ENCODE measurements at regions not wholly inside any gene's neighbourhood (a gene's known extent, or its start where the extent isn't known, plus 50 kb on each side); places are given as distances from the start of the nearest gene placed in this dataset.
A peak's percentile ranks its signal among the peaks of the same experiment; 100 is the strongest.

GRCh38 chr11:95584589-95584988 lies 205.0 kb downstream of the FAM76B start:
- ChIA-PET POLR2A (no interaction called here), CTCF (no interaction called here)
- TF ChIP-seq, protein P1, sequence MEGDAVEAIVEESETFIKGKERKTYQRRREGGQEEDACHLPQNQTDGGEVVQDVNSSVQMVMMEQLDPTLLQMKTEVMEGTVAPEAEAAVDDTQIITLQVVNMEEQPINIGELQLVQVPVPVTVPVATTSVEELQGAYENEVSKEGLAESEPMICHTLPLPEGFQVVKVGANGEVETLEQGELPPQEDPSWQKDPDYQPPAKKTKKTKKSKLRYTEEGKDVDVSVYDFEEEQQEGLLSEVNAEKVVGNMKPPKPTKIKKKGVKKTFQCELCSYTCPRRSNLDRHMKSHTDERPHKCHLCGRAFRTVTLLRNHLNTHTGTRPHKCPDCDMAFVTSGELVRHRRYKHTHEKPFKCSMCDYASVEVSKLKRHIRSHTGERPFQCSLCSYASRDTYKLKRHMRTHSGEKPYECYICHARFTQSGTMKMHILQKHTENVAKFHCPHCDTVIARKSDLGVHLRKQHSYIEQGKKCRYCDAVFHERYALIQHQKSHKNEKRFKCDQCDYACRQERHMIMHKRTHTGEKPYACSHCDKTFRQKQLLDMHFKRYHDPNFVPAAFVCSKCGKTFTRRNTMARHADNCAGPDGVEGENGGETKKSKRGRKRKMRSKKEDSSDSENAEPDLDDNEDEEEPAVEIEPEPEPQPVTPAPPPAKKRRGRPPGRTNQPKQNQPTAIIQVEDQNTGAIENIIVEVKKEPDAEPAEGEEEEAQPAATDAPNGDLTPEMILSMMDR (IDR thresholded peaks at IDR 0.05; ENCODE audit: insufficient read depth, low read length, missing control alignments): no peak
- H3K4me3 ChIP-seq (ENCODE audit: low read depth, low read length): no peak overlapping the region
- no peak for DNase-seq (ENCODE audit: low read depth, low spot score)

DNA sequence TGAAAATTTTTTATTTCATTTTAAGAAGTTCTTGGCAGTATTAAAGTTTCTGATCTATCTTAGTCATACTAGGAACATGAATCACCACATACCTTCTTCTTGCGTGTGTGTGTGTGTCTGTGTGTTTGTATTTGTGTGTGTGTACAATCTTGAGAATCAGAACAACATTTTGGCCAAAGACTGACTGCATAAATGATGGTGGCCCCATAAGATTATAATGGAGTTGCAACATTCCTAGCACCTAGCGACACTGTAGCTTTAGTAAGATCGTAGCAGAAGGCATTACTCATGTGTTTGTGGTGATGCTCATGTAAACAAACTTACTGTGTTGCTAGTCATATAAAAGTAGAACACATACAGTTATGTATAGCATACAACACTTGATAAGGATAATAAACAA lies 205.4 kb downstream of the FAM76B start:
- ChIA-PET CTCF (interaction anchor here (0.9 to 1.8 kb wide), 2 partner anchors 12 to 121 kb away, joined by 3 to 6 read pairs; no protein-coding TSS in a partner anchor), POLR2A (no interaction called here)
- TF ChIP-seq, protein P1 (IDR thresholded peaks at IDR 0.05; ENCODE audit: insufficient read depth, low read length, missing control alignments): no peak
- no peak overlapping the region for H3K4me3 ChIP-seq (ENCODE audit: low read depth, low read length)
- no peak for DNase-seq (ENCODE audit: low read depth, low spot score)

DNA sequence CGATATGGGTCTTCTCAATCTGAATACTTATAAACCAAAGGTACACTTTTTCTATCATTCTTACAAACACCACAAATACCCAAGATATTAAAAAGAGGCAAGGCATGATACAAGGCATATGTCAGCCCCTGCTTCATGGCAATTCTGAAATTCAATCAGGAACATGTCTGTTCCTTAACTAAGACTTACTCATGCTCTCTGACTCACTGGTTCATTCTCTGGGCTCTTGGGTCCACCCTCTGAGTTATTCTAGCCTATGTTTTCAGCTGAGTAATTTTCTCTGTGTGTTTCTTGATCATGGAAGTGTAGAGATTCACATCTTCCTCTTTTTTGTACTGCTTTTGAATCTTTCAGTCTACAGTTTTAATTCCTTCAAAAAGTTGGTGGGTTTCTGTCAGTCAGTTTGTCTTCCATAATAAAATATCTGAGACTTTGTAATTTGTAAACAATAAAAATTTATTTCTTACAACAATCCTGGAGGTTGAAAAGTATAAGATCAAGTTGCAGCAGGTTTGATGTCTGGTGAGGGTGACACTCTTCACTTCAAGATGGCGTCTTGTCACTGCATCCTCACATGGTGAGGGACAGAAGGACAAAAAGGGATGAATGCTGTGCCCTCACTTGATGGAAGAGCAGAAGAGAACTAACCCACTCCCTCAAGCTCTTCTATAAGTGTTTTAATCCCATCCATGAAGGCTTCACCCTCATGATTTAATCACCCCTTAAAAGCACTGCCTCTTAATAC lies 211.7 kb downstream of the FAM76B start:
- peak; percentile 29 for DNase-seq (ENCODE audit: low read depth, low spot score)
- ChIA-PET POLR2A (no interaction called here), CTCF (no interaction called here)
- no peak overlapping the region for H3K4me3 ChIP-seq (ENCODE audit: low read depth, low read length)
- TF ChIP-seq, protein P1 (IDR thresholded peaks at IDR 0.05; ENCODE audit: insufficient read depth, low read length, missing control alignments): no peak

DNA sequence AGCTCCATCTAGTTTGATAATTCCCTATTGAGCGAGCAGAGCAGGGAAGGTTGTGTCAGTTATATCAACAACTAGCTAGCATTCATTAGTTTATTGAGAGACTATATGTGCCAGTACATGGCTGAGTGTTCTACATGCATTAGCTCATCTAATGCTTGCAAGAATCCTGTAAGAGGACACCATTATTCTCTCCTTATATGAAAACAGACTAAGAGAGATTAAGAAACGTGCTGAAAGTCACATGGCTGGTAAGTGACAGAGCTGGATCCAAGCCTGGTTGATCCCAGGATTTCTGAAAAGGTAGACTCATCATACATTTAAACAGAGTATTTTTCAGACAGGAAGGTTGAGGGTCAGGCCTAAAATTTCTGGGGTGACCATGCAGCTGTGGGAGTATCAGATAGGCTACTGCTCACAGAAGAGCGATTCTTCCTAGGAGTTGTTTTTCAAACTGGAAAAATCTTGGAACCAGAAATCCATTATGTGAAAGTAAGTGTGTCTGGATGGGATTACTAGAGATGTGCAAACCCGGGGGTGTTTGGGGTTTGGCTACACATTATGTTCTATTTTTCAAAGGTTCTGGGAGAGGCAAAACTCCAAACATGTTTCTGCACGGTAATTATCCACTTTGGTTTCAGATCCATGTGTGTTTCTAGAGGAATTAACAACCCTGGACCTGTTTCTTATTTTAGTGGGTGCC lies 213.3 kb downstream of the FAM76B start:
- ChIA-PET POLR2A (interaction anchor here (1.0 kb wide), 1 partner anchor 9 kb away, joined by 4 read pairs; no protein-coding TSS in a partner anchor), CTCF (no interaction called here)
- DNase-seq (ENCODE audit: low read depth, low spot score): no peak
- no peak overlapping the region for H3K4me3 ChIP-seq (ENCODE audit: low read depth, low read length)
- TF ChIP-seq, protein P1 (IDR thresholded peaks at IDR 0.05; ENCODE audit: insufficient read depth, low read length, missing control alignments): no peak

GRCh38 chr11:95575517-95575916 lies 214.1 kb downstream of the FAM76B start:
- ChIA-PET POLR2A (interaction anchor here (0.7 to 1.0 kb wide), 2 partner anchors 8 to 16 kb away, joined by 4 read pairs; no protein-coding TSS in a partner anchor), CTCF (no interaction called here)
- no peak for DNase-seq (ENCODE audit: low read depth, low spot score)
- no peak overlapping the region for H3K4me3 ChIP-seq (ENCODE audit: low read depth, low read length)
- TF ChIP-seq, protein P1 (IDR thresholded peaks at IDR 0.05; ENCODE audit: insufficient read depth, low read length, missing control alignments): no peak

DNA sequence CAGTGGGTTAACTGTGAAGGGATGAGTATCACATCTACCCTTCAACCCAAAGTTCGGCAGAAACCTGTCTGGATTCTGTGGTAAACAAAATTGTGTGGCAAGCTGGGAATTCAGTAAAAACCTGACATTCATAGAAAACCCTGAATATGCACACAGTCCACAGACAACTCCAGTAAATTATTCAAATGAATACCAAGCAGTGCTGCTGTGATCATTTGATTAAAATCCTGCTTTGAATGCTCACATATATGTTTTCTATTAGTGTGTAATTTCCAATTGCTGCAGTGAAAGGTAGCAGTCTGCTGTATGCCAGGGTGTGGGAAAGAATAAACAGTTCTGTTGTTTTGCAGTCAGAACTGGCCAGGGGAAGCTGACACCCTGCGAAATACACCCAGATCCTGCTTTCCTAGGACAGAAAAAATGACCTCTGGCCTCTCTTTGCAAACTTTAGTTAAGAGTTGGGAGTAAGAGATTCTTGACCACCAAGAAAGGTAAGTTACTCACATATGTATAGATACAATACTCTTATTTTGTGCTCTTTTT lies 217.8 kb downstream of the FAM76B start:
- H3K4me3 ChIP-seq (ENCODE audit: low read depth, low read length): no peak overlapping the region
- POLR2A ChIA-PET: no interaction called here
- CTCF ChIA-PET: interaction anchor here (0.6 kb wide), 1 partner anchor 79 kb away, joined by 3 read pairs; no protein-coding TSS in a partner anchor
- no peak for DNase-seq (ENCODE audit: low read depth, low spot score)
- TF ChIP-seq, protein P1 (IDR thresholded peaks at IDR 0.05; ENCODE audit: insufficient read depth, low read length, missing control alignments): no peak
